ENCODE measurements at regions not wholly inside any gene's neighbourhood (a gene's known extent, or its start where the extent isn't known, plus 50 kb on each side); places are given as distances from the start of the nearest gene placed in this dataset.

GRCh38 chr6:82833481-82833880 is 232.2 kb downstream of the UBE3D start:
- H3K27ac ChIP-seq, result no peak overlapping the region
- intact Hi-C loops (cut with DNase I), result no loop called here
- H3K27me3 ChIP-seq (ENCODE audit: insufficient read depth in 3 of 3, low read length in 2 of 3), result no peaks in the 10 kb centered on the region
- no peaks in the 10 kb centered on the region for H3K4me1 ChIP-seq
- no peak for ATAC-seq
- WGBS, 3 donors, result 65 to 79% (median 70%) methylated on average over 2 of the region's 2 CpGs
- no peaks in the 10 kb centered on the region for H3K36me3 ChIP-seq (ENCODE audit: insufficient read depth in 1 of 2, low read depth in 1 of 2)
- H3K9me3 ChIP-seq, result no peaks in the 10 kb centered on the region
- DNase-seq, result no peak
- TF ChIP-seq CTCF (IDR thresholded peaks at IDR 0.05), result no peak
- H3K4me3 ChIP-seq, result no peak overlapping the region

DNA sequence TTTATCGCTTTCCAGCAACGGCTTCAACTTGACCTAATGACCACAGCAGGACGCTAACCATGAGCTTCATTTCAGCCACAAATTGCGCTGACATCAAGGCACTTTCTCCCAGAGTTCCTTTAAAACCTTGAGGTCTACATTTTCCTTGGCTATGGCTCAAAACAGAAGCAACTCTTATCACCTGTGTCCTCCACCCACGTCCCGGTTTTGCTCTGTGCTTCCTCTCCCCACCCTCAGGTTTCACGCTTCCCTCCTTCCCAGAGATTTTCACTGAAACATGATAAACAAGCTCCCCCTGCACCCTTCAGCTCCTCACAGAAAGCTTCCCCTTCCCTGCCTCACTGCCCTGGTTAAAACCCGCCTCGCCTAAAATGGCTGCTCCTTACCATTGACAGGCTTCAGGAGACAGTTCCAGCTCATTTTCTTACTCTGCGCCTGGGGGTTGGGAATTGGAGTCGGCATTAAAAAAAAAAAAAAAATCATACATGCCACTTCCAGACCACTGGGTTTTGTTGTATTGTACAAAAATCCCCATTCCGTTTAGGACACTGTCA is 229.5 kb downstream of the UBE3D start:
- no peak for TF ChIP-seq CTCF (IDR thresholded peaks at IDR 0.05)
- Histone ChIP-seq H3K4me3 (no peak overlapping the region), H3K4me1 (no peaks in the 10 kb centered on the region), H3K27me3 (ENCODE audit: insufficient read depth in 3 of 3, low read length in 2 of 3) (no peaks in the 10 kb centered on the region), H3K27ac (no peak overlapping the region), H3K36me3 (ENCODE audit: insufficient read depth in 1 of 2, low read depth in 1 of 2) (no peaks in the 10 kb centered on the region), H3K9me3 (no peaks in the 10 kb centered on the region)
- DNase-seq (peak in 1 of 2 donors; percentile 23), ATAC-seq (no peak)
- intact Hi-C loops (cut with DNase I), result no loop called here
- 77 to 79% (median 78%) methylated on average over 12 of the region's 12 CpGs for WGBS, 3 donors

DNA sequence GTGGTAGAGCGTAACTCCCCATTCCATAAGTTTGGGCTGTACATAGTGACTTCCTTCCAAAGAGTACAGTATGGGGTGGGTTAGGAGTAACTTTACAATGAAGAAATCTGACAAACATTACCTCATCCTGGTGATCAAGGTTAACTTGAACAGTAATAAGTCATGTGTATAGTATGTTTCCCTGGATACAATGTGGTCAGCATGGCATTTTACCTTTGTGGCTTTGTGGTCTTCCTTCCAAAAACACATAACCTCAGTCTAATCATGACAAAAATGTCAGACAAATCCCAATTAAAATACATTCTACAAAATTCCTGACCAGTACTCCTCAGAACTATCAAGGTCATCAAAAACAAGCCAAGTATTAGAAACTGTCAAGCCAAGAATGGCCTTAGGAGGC is 225.1 kb downstream of the UBE3D start:
- 97 to 100% (median 100%) methylated on average over 1 of the region's 1 CpG for WGBS, 3 donors

GRCh38 chr6:82841309-82841708 is 224.3 kb downstream of the UBE3D start:
- H3K27ac ChIP-seq, result no peak overlapping the region
- WGBS, 3 donors, result 94 to 97% (median 95%) methylated on average over 2 of the region's 2 CpGs

More for the DNA sequence above, 225.1 kb downstream of the UBE3D start:
- no peak for ATAC-seq
- H3K9me3 ChIP-seq, result no peaks in the 10 kb centered on the region
- H3K36me3 ChIP-seq (ENCODE audit: insufficient read depth in 1 of 2, low read depth in 1 of 2), result no peaks in the 10 kb centered on the region
- no peaks in the 10 kb centered on the region for H3K27me3 ChIP-seq (ENCODE audit: insufficient read depth in 3 of 3, low read length in 2 of 3)
- no peak overlapping the region for H3K27ac ChIP-seq
- DNase-seq, result no peak
- H3K4me3 ChIP-seq, result no peak overlapping the region
- no peak for TF ChIP-seq CTCF (IDR thresholded peaks at IDR 0.05)
- no peaks in the 10 kb centered on the region for H3K4me1 ChIP-seq
- intact Hi-C loops (cut with DNase I), result no loop called here

More at GRCh38 chr6:82841309-82841708, 224.3 kb downstream of the UBE3D start:
- ATAC-seq (no peak), DNase-seq (no peak)
- intact Hi-C loops (cut with DNase I), result no loop called here
- no peak for TF ChIP-seq CTCF (IDR thresholded peaks at IDR 0.05)
- no peaks in the 10 kb centered on the region for H3K36me3 ChIP-seq (ENCODE audit: insufficient read depth in 1 of 2, low read depth in 1 of 2)
- no peak overlapping the region for H3K4me3 ChIP-seq
- no peaks in the 10 kb centered on the region for H3K9me3 ChIP-seq
- H3K27me3 ChIP-seq (ENCODE audit: insufficient read depth in 3 of 3, low read length in 2 of 3), result no peaks in the 10 kb centered on the region
- H3K4me1 ChIP-seq, result no peaks in the 10 kb centered on the region

Data from psoas muscle (tissue), 7 donors.